Effector CD8-positive, alpha-beta T cell (primary cell): ENCODE measurements at regions not wholly inside any gene's neighbourhood (a gene's known extent, or its start where the extent isn't known, plus 50 kb on each side); places are given as distances from the start of the nearest gene placed in this dataset.

Experiments
- DNase-seq: peaks from one replicate; lab custom pipeline; 2025; lab: John Stamatoyannopoulos, UW

- DNase-seq = no peak
These were observed 70.3 kb upstream of the SLC22A23 start for GRCh38 chr6:3526962-3527650.

GRCh38 chr6:3525915-3526314 lies 69.1 kb upstream of the SLC22A23 start:
- DNase-seq = no peak

- DNase-seq = no peak
These were observed 67.6 kb upstream of the SLC22A23 start for GRCh38 chr6:3524456-3524855.

- no peak for DNase-seq
These were observed 67.1 kb upstream of the SLC22A23 start for GRCh38 chr6:3523966-3524365.

GRCh38 chr6:3523271-3523670 lies 66.4 kb upstream of the SLC22A23 start:
- DNase-seq = no peak

GRCh38 chr6:3522561-3523260 lies 65.9 kb upstream of the SLC22A23 start:
- no peak for DNase-seq

GRCh38 chr6:3520281-3521230 lies 63.7 kb upstream of the SLC22A23 start:
- DNase-seq = no peak

GRCh38 chr6:3518356-3519190 lies 61.7 kb upstream of the SLC22A23 start:
- DNase-seq = no peak

- DNase-seq = no peak
These were observed 60.5 kb upstream of the SLC22A23 start for GRCh38 chr6:3517350-3517749.

- DNase-seq = no peak
These were observed 59.2 kb upstream of the SLC22A23 start for GRCh38 chr6:3516092-3516491.

- no peak for DNase-seq
These were observed 58.8 kb upstream of the SLC22A23 start for GRCh38 chr6:3515669-3516068.

- DNase-seq = no peak
These were observed 56.6 kb upstream of the SLC22A23 start for GRCh38 chr6:3513416-3513815.

GRCh38 chr6:3512832-3513231 lies 56.0 kb upstream of the SLC22A23 start:
- no peak for DNase-seq

- DNase-seq = no peak
These were observed 53.8 kb upstream of the SLC22A23 start for GRCh38 chr6:3510617-3511016.

- DNase-seq = no peak
These were observed 53.3 kb upstream of the SLC22A23 start for GRCh38 chr6:3510178-3510577.

GRCh38 chr6:3509336-3509735 lies 52.5 kb upstream of the SLC22A23 start:
- DNase-seq = no peak

- no peak for DNase-seq
These were observed 50.0 kb upstream of the SLC22A23 start for GRCh38 chr6:3506751-3507383.
